Fibroblast of villous mesenchyme (primary cell): ENCODE measurements at regions not wholly inside any gene's neighbourhood (a gene's known extent, or its start where the extent isn't known, plus 50 kb on each side); places are given as distances from the start of the nearest gene placed in this dataset.

Experiments used
- DNase-seq: peaks from one replicate; pipeline ENCODE4 v3.0.0-alpha.2; 2010; ENCODE audit warnings: low read depth
- H3K4me3 ChIP-seq: 2 replicates; pipeline ENCODE4 v1.5.1; 2011; ENCODE audit warnings: low read depth, mild to moderate bottlenecking, low read length
- CTCF ChIP-seq: IDR thresholded peaks from 2 replicates; pipeline ENCODE4 v1.5.1; 2012; ENCODE audit warnings: low read depth, mild to moderate bottlenecking, low read length; ENCODE audit not compliant: insufficient read depth

GRCh38 chr2:166831930-166832329 lies 56.4 kb upstream of the XIRP2 start:
- no peak for TF ChIP-seq CTCF
- H3K4me3 ChIP-seq, result no peak overlapping the region
- no peak for DNase-seq

- H3K4me3 ChIP-seq, result no peak overlapping the region
- TF ChIP-seq CTCF, result no peak
- no peak for DNase-seq
These were observed 62.4 kb upstream of the XIRP2 start for GRCh38 chr2:166825914-166826313.

GRCh38 chr2:166814335-166814734 lies 73.9 kb upstream of the XIRP2 start:
- no peak for TF ChIP-seq CTCF
- H3K4me3 ChIP-seq, result no peak overlapping the region
- no peak for DNase-seq

- no peak overlapping the region for H3K4me3 ChIP-seq
- DNase-seq, result no peak
- no peak for TF ChIP-seq CTCF
These were observed 76.0 kb upstream of the XIRP2 start for GRCh38 chr2:166812166-166812891.

GRCh38 chr2:166805753-166806152 lies 82.5 kb upstream of the XIRP2 start:
- TF ChIP-seq CTCF, result no peak
- H3K4me3 ChIP-seq, result no peak overlapping the region
- DNase-seq, result no peak

- TF ChIP-seq CTCF, result no peak
- DNase-seq, result no peak
These were observed 84.8 kb upstream of the XIRP2 start for GRCh38 chr2:166803373-166804000.

GRCh38 chr2:166802475-166802874 lies 85.8 kb upstream of the XIRP2 start:
- H3K4me3 ChIP-seq, result no peak overlapping the region
- DNase-seq, result no peak
- no peak for TF ChIP-seq CTCF

More at GRCh38 chr2:166803373-166804000, 84.8 kb upstream of the XIRP2 start:
- H3K4me3 ChIP-seq, result no peak overlapping the region
